CD4-positive, alpha-beta T cell (primary cell): ENCODE measurements at regions not wholly inside any gene's neighbourhood (a gene's known extent, or its start where the extent isn't known, plus 50 kb on each side); places are given as distances from the start of the nearest gene placed in this dataset.

ENCODE experiments used
- ATAC-seq: fragments of 200-7000 bp; cut with Tn5 transposase; one replicate; pipeline ENCODE4 v1.10.0; 2022; ENCODE audit warnings: mild to moderate bottlenecking; ENCODE audit not compliant: poor library complexity
- CTCF ChIA-PET: fragments of 350-600 bp; sonication (Branson Sonifier 250); formaldehyde crosslinking; loops from one replicate; lab custom pipeline; 2021; ENCODE audit warnings: antibody characterized with exemption, inconsistent platforms; lab: Charles Lee
- POLR2A ChIA-PET: fragments of 350-600 bp; sonication (Branson Sonifier 250); formaldehyde crosslinking; loops from one replicate; lab custom pipeline; 2021; ENCODE audit warnings: antibody characterized with exemption, inconsistent platforms; lab: Charles Lee
- DNase-seq, 14 experiments: peaks; one replicate each; pipeline ENCODE4 v3.0.0-alpha.2; 2013 to 2020; ENCODE audit warnings: mixed read lengths in 2 of 14
- H3K27ac ChIP-seq, 2 donors: one replicate each; pipeline versions ENCODE4 v1.5.1 to v1.7.0; 2013; ENCODE audit warnings: low read length in 2 of 2, low read depth in 1 of 2, mild to moderate bottlenecking in 1 of 2
- H3K27me3 ChIP-seq, 2 experiments: 1 replicate in 1 of 2; 2 replicates in 1 of 2; pipeline versions ENCODE4 v1.6.1 to v1.7.0; 2013; ENCODE audit warnings: low read length in 2 of 2, control low read depth in 1 of 2, mild to moderate bottlenecking in 1 of 2, moderate library complexity in 1 of 2; ENCODE audit not compliant: insufficient read depth in 2 of 2, control insufficient read depth in 1 of 2
- H3K36me3 ChIP-seq: one replicate; pipeline ENCODE4 v1.6.1; 2013; ENCODE audit warnings: low read length, control low read depth; ENCODE audit not compliant: insufficient read depth
- H3K4me1 ChIP-seq: one replicate; pipeline ENCODE4 v1.6.1; 2013; ENCODE audit warnings: low read length, control low read depth; ENCODE audit not compliant: insufficient read depth
- H3K4me3 ChIP-seq: one replicate; pipeline ENCODE4 v1.5.1; 2013; ENCODE audit warnings: mild to moderate bottlenecking, low read length, moderate library complexity
- H3K9me3 ChIP-seq, 2 experiments: 1 replicate in 1 of 2; 2 replicates in 1 of 2; pipeline versions ENCODE4 v1.6.1 to v1.7.0; 2013; ENCODE audit warnings: low read length in 2 of 2, mild to moderate bottlenecking in 2 of 2, control low read depth in 1 of 2, moderate library complexity in 1 of 2; ENCODE audit not compliant: control insufficient read depth in 1 of 2, insufficient read depth in 1 of 2
- H3K27ac Mint-ChIP-seq: one replicate; pipeline ENCODE4 v1.8.0; 2020; ENCODE audit warnings: mixed read lengths
- H3K27me3 Mint-ChIP-seq: one replicate; pipeline ENCODE4 v1.8.0; 2021; ENCODE audit warnings: mixed read lengths
- H3K36me3 Mint-ChIP-seq: one replicate; pipeline ENCODE4 v1.8.0; 2021; ENCODE audit warnings: low read depth, mixed read lengths
- H3K4me1 Mint-ChIP-seq: one replicate; pipeline ENCODE4 v1.8.0; 2021; ENCODE audit warnings: low read depth, mixed read lengths
- H3K4me3 Mint-ChIP-seq: one replicate; pipeline ENCODE4 v1.8.0; 2020; ENCODE audit warnings: mild to moderate bottlenecking, mixed read lengths
- H3K9me3 Mint-ChIP-seq: one replicate; pipeline ENCODE4 v1.8.0; 2020; ENCODE audit warnings: mixed read lengths
- CTCF ChIP-seq: fragments of 200-600 bp; IDR thresholded peaks from one replicate; pipeline ENCODE4 v1.8.0; 2022; ENCODE audit warnings: antibody characterized with exemption, mild to moderate bottlenecking
- intact Hi-C, 2 experiments: fragments of 100-400 bp; cut with DNase I in 1 of 2; cut with micrococcal nuclease in 1 of 2; formaldehyde crosslinking; loops; one replicate each; pipeline versions ENCODE4 v1.15.1 to v1.9.0; 2023 to 2025; cut with DNase I, micrococcal nuclease

DNA sequence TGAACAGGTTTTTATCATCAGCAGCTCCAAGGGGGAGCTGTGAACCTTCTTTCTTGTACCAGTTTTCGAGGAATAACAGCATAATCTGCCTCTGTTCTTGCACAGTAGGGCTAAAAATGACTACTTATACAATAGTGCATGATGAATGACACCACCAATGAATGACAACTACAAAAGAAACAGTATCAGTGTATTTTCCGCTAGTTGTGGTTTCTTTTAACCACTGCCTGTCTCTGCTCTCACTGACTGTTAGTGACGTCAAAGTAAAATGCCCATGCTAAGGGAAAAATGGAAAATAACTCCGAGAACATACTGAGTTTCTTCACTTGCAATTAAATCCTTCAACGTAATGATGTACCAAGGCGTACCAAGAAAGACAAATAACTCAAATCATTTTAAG lies 294.9 kb downstream of the MAP2K6 start:
- ATAC-seq (no peak), DNase-seq (no peak)
- Histone ChIP-seq H3K4me3 (no peak overlapping the region), H3K27me3 (no peaks in the 10 kb centered on the region), H3K4me1 (no peaks in the 10 kb centered on the region), H3K27ac (no peak overlapping the region), H3K9me3 (no peaks in the 10 kb centered on the region), H3K36me3 (no peaks in the 10 kb centered on the region)
- no peaks in the 10 kb centered on the region for H3K36me3 Mint-ChIP-seq
- no peak overlapping the region for H3K4me3 Mint-ChIP-seq
- H3K4me1 Mint-ChIP-seq, result no peaks in the 10 kb centered on the region
- CTCF ChIA-PET, result no interaction called here
- H3K27ac Mint-ChIP-seq, result no peak overlapping the region
- no peak for TF ChIP-seq CTCF
- intact Hi-C loops, result loop anchor here in 1 of 2 experiments (10.0 kb wide), 1 partner anchor 955 kb away; no protein-coding TSS in a partner anchor
- peaks cover 6% of the 10 kb centered on the region for H3K27me3 Mint-ChIP-seq
- POLR2A ChIA-PET, result no interaction called here
- no peaks in the 10 kb centered on the region for H3K9me3 Mint-ChIP-seq

- no peak overlapping the region for H3K27ac Mint-ChIP-seq
- no peak overlapping the region for H3K4me3 ChIP-seq
- H3K9me3 ChIP-seq, result no peaks in the 10 kb centered on the region
- H3K27me3 Mint-ChIP-seq, result peaks cover 6% of the 10 kb centered on the region
- H3K27ac ChIP-seq, result no peak overlapping the region
- ChIA-PET POLR2A (no interaction called here), CTCF (interaction anchor here (1.6 kb wide), 1 partner anchor 10 kb away, joined by 4 read pairs; no protein-coding TSS in a partner anchor)
- no peaks in the 10 kb centered on the region for H3K9me3 Mint-ChIP-seq
- TF ChIP-seq CTCF, result no peak
- no peaks in the 10 kb centered on the region for H3K4me1 Mint-ChIP-seq
- no peaks in the 10 kb centered on the region for H3K36me3 ChIP-seq
- H3K27me3 ChIP-seq, result no peaks in the 10 kb centered on the region
- H3K36me3 Mint-ChIP-seq, result no peaks in the 10 kb centered on the region
- ATAC-seq, result no peak
- intact Hi-C loops, result no loop called here
- no peaks in the 10 kb centered on the region for H3K4me1 ChIP-seq
- no peak overlapping the region for H3K4me3 Mint-ChIP-seq
- no peak for DNase-seq
Observed at GRCh38 chr17:69710926-69711325, 296.4 kb downstream of the MAP2K6 start.

GRCh38 chr17:69711541-69711940 lies 297.0 kb downstream of the MAP2K6 start:
- intact Hi-C loops, result no loop called here
- Histone ChIP-seq H3K27me3 (no peaks in the 10 kb centered on the region), H3K27ac (no peak overlapping the region), H3K4me1 (no peaks in the 10 kb centered on the region), H3K9me3 (no peaks in the 10 kb centered on the region), H3K36me3 (no peaks in the 10 kb centered on the region), H3K4me3 (no peak overlapping the region)
- DNase-seq (no peak), ATAC-seq (no peak)
- H3K27me3 Mint-ChIP-seq, result peaks cover 2% of the 10 kb centered on the region
- no peak overlapping the region for H3K27ac Mint-ChIP-seq
- H3K4me1 Mint-ChIP-seq, result no peaks in the 10 kb centered on the region
- no peaks in the 10 kb centered on the region for H3K9me3 Mint-ChIP-seq
- H3K4me3 Mint-ChIP-seq, result no peak overlapping the region
- TF ChIP-seq CTCF, result no peak
- CTCF ChIA-PET, result interaction anchor here (1.6 kb wide), 1 partner anchor 9 kb away, joined by 4 read pairs; no protein-coding TSS in a partner anchor
- no peaks in the 10 kb centered on the region for H3K36me3 Mint-ChIP-seq
- POLR2A ChIA-PET, result no interaction called here
